LHCN-M2 (cell line): ENCODE measurements at regions not wholly inside any gene's neighbourhood (a gene's known extent, or its start where the extent isn't known, plus 50 kb on each side); places are given as distances from the start of the nearest gene placed in this dataset.

Source experiments
- DNase-seq: peaks from one replicate; pipeline ENCODE4 v3.0.0-alpha.2; 2012; ENCODE audit warnings: low read depth

- no peak for DNase-seq
These were observed 51.3 kb downstream of the OR10H4 start for GRCh38 chr19:16000024-16000663.

- DNase-seq = peak; percentile 52
These were observed 52.9 kb downstream of the OR10H4 start for GRCh38 chr19:16001481-16002312.

GRCh38 chr19:16002406-16003384, 53.9 kb downstream of the OR10H4 start:
- no peak for DNase-seq

- DNase-seq = no peak
These were observed 54.6 kb downstream of the OR10H4 start for GRCh38 chr19:16003391-16003790.

GRCh38 chr19:16005925-16006324, 57.1 kb downstream of the OR10H4 start:
- DNase-seq = no peak

- DNase-seq = no peak
These were observed 63.7 kb upstream of the TPM4 start for GRCh38 chr19:16012552-16012951.

- no peak for DNase-seq
These were observed 63.0 kb upstream of the TPM4 start for GRCh38 chr19:16013181-16013850.

GRCh38 chr19:16013851-16014840, 62.1 kb upstream of the TPM4 start:
- DNase-seq = no peak

GRCh38 chr19:16014923-16015804, 61.1 kb upstream of the TPM4 start:
- DNase-seq = no peak

- no peak for DNase-seq
These were observed 60.5 kb upstream of the TPM4 start for GRCh38 chr19:16015805-16016173.

- no peak for DNase-seq
These were observed 59.8 kb upstream of the TPM4 start for GRCh38 chr19:16016226-16017137.

- DNase-seq = no peak
These were observed 59.2 kb upstream of the TPM4 start for GRCh38 chr19:16017138-16017490.

GRCh38 chr19:16018106-16018755, 58.1 kb upstream of the TPM4 start:
- no peak for DNase-seq

- DNase-seq = no peak
These were observed 57.3 kb upstream of the TPM4 start for GRCh38 chr19:16018801-16019551.

- no peak for DNase-seq
These were observed 56.4 kb upstream of the TPM4 start for GRCh38 chr19:16019691-16020448.

GRCh38 chr19:16021796-16022195, 54.5 kb upstream of the TPM4 start:
- no peak for DNase-seq
